H4 (cell line): ENCODE measurements at regions not wholly inside any gene's neighbourhood (a gene's known extent, or its start where the extent isn't known, plus 50 kb on each side); places are given as distances from the start of the nearest gene placed in this dataset.

Source experiments
- DNase-seq: peaks from one replicate; pipeline ENCODE4 v3.0.0-alpha.2; 2015; ENCODE audit warnings: low spot score

DNA sequence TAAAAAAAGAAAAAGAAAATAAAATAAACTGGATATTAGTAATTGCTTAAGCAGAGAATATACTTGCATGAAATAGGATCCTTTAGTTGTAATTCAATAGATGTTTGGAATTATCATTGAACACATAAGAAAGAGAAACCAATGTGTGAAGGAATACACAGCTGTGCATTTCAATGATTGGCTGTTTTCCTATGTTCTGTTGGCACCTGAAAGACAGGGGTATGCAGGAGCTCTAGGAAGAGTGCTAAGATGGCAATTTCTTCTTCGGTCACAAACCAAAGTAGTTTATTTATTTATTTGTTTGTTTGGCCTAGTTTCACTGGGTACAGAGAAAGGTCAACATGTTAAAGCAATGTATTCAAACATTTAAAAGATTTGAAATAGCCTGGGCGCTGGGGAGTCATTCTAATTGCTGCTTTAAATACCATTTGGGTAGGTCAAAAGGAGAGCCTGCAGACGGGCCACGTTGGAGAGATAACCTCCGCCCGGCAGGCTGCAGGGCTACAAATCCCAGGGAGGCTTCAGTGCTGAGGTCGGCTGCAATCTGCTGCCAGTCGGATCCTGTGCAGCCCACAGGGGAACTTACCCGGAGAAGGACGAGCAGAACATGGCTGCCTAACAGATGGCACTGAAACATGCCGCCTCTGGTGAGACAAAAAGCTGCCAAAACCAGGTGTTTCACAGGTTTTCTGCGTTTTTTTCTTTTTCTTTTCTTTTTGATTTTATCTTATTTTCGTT, 154.2 kb upstream of the TYRP1 start:
- DNase-seq: no peak

DNA sequence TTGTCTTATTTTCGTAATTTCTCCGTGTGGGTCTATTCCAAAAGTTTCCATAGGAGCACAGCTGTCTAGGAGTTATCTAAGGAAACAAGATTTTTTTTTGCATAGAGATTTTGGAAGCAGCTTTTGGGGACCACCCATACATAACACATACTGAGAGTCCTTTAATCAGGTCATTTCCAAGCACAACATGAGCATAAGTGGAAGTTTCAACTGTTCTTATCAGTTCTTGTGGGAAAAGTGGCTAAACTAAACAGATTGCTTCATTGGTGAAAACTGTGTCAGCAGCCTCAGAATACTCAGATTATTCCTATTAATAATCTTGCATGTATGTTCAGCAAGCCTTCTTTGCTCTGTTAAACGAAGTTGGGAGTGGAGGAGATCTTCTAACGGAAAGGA, 153.6 kb upstream of the TYRP1 start:
- DNase-seq: no peak

DNA sequence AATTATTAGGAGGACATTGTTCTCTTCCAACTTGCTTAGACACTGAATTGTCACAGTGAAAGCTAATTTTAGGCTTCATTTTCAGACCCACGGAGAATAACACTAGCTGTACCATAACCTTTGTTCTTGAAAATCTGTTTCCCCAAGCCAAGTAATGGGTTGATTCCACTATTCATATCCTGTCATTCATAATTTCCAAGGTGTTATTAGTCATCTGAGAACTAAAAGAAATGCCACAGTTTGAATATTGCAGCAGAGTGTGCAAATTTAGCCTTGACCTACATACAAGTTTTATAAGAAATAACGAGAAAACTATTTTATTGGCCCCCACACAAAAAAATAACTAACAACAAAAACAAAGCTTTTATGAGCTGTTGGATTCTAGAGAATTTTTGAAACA, 148.5 kb upstream of the TYRP1 start:
- no peak for DNase-seq

DNA sequence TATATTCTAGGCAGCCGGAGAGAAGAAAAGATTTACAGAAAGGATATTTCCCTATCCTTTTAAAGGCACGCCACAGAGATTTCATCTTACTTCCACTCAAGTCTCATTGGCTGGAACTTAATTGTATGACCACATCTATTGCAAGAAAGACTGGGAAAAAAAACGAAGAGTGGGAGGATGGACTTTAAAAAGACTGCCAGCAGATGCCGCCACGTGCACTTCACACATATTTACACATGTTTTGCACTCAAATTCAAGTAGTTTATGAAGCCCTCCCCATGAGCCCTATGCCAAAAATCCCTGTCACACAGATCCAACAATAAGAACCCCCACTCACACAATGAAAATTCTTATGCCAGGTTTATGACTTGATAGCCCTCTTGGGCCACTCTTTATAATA, 138.5 kb upstream of the TYRP1 start:
- peak; percentile 10 for DNase-seq

DNA sequence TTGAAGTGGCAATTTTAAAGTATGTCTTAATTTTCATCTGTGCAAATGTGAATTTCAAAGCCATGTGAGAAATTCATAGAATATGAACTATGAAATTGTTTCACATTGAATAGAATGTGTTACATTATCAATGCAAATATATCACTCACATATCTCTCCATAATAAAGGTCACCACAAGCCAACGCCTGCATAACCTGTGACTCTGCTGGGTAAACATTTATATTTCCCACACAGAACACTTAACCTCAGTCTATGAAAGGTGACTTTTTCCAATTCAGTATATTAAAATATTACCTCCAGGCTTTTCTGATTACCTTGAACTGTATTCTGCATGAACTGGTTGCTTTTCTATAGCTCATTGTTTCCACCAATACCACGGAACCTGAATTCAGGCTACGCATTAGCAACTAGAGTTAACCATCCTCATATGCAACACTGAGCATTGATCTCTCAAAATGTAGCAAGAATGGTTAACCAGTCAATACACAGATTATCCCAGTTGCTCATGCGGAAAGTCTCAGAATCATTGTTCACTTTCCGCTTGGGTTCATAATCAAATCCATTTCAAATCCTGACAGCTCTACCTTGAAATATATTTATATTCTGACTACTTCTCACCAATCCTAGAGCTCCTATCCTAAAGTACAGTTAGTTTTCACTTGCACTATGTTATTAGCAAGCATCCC, 126.6 kb upstream of the TYRP1 start:
- DNase-seq: no peak

DNA sequence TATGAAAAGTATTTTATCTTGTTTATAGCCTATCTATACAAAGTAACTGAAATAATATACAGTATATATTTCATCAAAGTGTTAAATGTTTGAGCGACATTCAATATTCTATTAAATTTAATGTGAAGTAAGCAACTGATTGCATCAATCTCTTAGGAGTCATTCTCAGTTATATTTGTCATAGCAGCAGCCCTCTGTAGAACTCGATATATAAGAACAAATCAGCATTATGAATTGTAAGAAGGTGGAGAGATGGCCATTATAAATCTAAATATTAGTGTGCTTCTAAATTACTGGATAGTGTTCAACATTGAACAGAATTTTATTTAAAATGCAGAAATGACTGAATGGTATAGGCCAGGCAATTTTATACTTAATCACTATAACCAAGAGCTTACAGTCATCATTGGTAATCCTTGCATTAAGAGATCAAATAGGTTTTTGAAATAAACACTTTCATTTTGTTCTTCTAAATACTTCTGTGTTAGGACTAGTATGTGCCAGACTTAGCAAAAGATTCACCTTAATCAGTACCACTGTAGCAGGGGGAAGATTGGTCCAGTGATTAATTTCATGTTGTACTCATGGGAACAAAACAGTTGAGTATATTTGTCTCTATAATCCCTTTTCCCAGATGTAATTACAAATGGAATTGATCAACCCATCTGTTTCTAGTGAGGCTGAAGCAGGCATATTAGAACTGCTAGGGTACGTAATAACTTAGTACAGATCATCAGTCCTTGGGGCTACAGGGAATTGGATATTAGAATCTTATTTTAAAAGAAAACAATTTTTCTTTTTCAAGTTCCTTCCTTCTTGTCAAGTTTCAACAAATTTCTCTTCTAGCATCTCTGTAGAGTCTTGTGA, 108.3 kb upstream of the TYRP1 start:
- no peak for DNase-seq

DNA sequence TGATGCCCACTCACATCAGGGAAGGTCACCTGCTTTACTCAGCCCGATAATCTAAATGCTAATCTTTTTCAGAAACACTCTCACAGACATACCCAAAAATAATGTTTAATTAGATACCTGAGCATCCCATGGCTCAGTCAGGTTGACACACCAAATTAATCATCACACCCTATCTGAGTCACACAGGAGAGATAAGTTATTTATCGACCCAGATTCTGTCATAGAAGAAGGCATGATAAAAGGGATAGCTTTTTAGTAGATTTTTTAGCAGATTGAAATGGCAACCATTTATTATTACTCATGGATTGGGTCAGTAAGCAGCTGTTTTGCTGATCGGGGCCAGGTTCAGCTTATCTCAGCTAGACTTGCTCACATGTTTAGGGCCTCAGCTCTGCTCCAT, 97.8 kb upstream of the TYRP1 start:
- DNase-seq: no peak

DNA sequence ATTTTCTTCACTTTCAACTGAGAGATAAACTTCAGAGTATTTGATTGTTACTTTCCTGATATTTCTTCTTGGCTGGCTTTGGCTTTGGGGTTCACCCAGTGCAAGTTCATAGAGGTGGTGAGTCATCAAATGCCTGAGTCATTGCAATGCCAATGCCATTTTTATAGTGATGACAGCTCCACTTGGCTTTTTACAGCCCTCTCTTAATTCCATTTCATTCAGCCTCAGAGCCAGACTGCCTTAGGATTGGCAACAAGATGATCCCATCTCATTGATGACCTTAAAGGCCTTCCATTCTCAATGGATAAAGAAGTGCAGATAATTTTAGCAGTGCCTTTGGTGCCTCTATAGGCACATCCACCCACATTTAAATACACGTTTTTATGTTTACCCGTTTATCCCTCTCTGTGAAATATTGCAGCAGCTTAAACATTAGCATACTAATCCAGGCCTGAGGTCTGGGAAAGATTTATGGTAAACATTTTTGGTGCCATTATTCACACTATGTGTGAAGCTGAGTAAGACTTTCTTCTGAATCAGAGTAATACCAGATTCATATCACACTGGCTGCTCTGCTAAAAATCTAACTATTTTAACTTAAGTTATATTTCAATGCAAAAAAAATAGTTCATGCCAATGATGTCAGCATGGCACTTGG, 88.9 kb upstream of the TYRP1 start:
- DNase-seq: peak; percentile 6

DNA sequence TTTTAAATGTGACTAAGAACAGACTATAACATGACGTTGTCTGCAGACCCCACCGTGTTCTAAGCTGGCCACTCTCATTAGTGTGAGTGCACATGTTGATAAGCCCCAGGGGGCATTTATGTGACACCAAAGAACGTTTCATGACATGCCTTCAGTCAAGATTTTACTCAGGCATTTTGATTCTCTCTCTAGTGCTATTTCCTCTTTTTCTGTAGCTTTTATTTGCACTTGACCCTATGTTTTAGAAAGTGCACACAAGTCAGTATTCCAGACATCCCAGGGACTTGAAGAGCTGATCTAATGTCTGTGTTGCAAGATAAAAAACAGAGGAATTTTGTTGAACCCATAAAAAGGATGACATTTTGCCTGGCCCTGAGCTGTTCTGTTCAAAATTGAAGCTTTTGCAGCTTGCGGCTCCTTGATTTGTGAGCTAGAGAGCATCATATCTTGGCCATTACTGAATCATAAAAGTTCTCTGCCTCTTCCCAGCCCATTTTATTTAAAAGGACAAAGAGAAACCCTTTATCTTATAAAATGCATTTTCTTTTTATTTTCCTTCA, 80.9 kb upstream of the TYRP1 start:
- no peak for DNase-seq

DNA sequence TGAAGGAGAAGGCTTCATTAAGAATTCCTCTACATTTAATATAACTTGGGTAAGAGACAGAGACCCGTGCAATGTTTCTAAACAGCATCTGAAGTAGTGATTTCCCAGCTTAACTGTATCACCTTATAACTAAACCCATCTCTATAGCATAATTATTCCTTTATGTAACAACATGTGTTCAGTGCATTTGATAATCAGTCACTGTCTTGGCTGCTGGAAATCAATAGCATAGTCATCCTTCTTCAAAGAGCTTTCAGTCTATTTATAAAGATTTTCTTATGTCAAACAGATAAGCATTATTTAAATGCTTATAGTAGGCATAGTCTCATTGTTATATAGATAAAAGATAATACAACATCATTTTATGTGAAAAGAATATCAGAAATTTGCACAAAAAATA, 80.1 kb upstream of the TYRP1 start:
- DNase-seq: no peak

DNA sequence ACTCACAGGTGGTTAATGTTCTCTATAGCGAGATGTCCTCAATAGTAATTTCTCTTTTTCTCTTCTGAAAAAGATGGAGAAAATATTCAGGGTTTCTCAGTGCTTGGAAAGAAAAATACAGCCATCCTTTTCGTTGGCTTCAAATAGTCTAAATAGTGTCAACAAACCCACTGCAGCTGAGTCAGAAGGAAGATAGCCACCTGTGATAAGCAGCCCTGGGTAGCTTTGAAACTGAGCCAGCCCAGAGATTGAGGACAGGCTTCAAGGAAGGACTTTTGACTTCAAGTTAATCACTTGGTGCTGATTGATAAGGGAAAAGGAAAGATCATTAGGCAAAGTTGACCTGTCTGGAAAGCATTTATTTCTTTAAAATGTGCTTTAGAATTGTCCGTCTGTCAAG, 78.7 kb upstream of the TYRP1 start:
- DNase-seq: no peak

DNA sequence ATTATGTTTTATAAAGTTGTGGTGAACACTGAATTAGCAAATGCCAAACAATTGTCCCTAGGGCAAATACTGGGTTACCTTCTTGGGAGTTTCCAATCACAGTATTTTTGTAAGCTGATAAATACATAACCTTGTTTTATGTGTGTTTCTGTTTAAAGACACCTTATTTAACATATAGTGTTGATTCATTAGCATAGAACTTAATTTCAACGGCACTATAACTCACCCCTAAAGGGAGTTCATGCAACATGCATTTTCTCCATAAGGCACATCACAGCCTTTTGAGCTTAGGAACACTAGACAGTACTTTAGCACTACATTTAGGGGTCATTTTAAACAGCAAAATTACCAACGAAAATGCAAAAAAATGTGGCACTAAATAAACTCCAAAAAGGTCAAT, 74.2 kb upstream of the TYRP1 start:
- DNase-seq: no peak

DNA sequence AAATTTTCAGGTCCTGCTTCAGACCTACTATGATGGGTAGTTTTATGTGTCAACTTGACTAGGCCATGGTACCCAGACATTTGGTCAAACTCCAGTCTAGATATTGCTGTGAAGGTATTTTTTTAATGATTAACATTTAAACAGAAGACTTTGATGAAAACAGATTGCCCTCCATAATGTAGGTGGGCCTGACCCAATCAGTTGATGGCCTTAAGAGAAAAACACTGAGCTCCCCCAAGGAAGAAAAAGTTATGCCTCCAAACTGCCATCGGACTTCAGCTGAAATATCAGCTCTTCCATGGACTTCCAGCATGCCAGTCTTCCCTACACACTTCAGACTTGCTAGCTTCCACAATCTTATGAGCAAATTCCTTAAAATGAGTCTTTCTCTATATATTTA, 67.3 kb upstream of the TYRP1 start:
- no peak for DNase-seq

DNA sequence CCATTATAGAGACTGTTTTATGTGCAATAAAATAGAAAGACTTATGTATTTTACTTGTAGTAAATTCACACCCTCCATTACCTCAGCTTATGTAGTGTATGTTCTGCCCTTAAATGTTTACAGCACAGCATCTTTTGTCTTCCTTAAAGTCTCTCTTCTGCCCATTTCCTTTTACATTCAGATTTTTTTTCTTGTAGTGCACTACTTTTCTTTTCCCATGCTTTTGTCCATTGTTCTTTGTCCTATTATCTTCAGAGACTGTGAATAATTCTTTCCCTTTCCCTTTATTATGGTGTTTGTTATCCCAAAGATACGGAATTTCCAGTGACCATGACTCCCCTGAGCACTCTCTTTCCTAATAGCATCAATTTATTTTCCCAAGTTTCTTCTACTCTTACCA, 66.1 kb upstream of the TYRP1 start:
- DNase-seq: no peak

DNA sequence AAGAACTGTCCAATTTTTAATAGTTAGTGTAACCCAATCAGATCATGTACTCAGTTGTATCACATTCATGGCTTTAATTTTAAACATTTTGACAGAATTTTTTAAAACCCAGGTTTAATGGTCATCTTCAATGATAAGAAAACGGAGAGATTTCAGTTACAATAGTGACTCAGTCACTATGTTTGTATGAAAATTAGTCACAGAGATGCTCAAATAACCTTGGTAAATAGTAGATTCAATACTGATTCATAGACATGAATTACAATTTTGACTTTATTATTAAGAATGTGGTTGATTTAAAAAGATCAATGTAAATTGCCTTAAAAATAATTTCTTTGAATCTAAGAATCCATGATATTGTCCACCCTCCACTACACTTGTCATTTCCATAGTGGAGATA, 64.6 kb upstream of the TYRP1 start:
- DNase-seq: no peak

DNA sequence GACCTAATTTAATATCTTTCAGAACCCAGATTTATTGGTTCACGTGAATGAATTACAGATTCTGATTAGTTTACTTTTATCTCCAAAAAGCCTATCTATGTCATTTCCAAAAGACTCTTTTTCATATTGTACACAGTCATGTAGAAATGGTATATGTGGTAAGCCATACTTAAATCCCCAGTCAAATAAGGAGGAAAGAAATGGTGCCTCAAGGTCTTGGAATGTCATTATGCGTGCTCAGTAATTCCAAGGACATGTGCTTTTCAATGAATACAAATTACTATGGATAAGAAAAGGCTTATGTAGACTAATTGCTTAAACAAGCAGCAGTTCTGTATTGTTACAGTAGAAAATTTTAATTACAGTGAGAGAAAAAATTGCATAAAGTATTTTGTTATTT, 64.1 kb upstream of the TYRP1 start:
- no peak for DNase-seq

DNA sequence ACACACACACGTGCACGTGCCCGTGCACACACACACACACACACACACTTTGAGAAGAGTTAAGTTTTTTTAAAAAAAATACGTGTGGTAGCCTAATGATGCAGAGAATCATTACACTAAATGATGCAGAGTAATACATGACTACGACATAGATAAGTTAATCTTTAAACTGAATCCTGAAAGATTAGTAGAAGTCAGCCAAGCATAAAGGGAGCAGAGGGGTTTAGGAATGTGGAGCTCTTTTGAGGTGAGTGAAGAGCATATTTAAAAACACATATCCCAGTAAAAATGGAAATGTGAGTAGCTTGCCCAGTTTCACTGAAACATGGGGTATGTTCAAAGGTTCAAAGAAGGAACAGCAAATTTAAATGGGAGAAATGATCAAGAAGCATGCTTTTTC, 61.3 kb upstream of the TYRP1 start:
- DNase-seq: no peak

DNA sequence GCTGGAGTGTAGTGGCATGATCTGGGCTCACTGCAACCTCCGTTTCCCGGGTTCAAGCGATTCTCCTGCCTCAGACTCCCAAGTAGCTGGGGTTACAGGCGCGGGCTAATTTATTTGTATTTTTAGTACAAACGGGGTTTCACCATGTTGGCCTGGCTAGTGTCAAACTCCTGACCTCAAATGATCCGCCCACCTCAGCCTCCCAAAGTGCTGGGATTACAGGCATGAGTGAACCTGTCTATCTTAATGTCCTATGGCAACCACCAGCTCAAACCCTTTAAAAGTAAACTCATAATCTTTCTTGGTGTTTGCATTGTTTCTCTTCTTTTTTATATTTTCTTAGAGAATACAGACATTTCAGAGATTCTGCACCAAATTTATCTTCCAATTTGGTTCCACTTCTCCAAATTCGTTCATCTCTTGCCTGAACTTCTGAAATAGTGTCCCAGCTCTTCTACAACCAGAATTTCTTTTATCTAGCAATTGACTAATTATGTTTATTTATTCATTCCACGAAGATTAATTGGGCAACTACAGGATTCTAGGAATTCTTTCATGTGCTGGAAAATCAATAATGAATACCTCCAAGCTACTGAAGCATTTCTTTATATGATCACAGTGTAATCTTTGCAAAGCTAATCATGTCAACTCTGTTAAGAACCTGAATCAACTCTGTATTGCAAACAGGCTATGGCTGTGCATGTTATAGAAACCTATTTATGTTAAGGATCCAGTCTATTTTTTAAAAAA, 60.0 kb upstream of the TYRP1 start:
- no peak for DNase-seq

DNA sequence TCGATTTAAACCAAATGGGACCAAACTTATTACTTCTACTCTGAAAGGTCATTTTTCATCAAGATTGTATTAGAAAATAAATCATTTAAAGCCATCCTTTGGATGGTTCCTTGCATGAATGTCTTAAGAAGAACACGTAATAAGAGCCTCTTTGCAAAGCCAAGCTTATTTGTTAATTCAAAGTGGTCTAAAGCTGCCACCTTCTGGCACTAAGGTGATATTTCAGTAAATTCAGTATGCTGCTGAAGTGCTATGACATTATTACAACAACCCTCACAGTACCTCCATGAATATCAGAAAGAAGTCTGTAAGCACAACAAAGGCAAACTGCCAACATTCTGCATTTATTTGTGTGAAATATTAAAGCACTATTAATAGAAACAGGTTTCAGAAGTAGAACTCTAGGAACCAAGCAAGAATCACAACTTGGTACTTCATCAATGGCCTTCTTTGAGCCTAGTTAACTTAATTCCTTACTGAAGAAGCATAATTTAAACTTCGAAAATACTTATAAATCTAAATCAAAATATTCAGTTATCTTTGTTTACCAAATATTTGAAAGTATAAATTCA, 53.1 kb upstream of the TYRP1 start:
- peak; percentile 19 for DNase-seq

DNA sequence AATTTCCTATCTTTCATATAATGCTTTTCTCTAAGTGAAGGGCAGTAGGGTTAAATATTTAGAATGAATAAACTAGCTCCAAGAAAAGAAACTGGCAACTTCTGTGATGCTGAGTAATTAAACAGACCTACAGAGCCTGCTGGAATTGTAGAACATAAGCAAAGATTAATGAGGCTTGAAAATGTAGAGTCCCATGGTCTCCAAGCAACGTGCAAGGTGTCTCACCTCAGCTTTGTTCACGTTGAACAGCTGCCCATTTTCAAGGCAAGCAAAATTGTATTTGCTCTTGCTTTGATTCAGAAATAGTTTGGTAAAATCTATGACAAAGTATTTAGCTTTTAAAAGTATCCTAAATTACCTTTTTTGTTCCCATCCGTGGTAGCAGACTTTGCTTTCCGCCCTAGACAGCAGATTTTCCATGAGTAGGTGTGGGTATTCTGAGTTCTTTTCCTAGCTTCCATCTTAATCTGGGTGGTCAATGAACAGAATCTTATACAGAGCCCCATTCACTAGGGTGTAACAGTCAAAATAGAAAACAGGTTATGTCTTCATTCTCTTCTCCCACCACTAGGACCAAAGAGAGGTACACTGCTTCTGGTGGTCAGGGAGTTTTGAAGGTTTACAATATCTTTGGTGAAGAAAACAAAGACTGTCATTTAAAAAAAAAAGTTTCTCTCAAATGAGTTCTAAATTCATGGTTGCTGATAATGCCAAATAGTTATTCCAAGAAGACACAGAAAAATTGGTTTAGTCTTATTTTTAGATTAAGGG, 52.1 kb upstream of the TYRP1 start:
- no peak for DNase-seq
